HCT116 (cell line): ENCODE measurements at regions not wholly inside any gene's neighbourhood (a gene's known extent, or its start where the extent isn't known, plus 50 kb on each side); places are given as distances from the start of the nearest gene placed in this dataset.

Experiments used
- ATAC-seq: fragments of 200-7000 bp; cut with Tn5 transposase; 2 replicates; pipeline ENCODE4 v1.9.1; 2020; ENCODE audit warnings: mild to moderate bottlenecking, moderate library complexity
- BruUV-seq: library from RNA; stranded (reverse); fragments of 400-500 nt; replicated peaks from 2 replicates; lab custom pipeline; 2021; lab: Mats Ljungman, UMichigan
- CTCF ChIA-PET: fragments of 300-600 bp; sonication (Branson Sonifier 250); formaldehyde crosslinking; loops from one replicate; lab custom pipeline; 2021; ENCODE audit warnings: antibody characterized with exemption; lab: Charles Lee
- POLR2A ChIA-PET: fragments of 300-600, 350-600 bp; sonication (Branson Sonifier 250); formaldehyde crosslinking; loops from one replicate; lab custom pipeline; 2021; ENCODE audit warnings: antibody characterized with exemption; lab: Charles Lee
- RAD21 ChIA-PET, 2 experiments: fragments of 300-600 bp; sonication (Branson Sonifier 250); formaldehyde crosslinking; loops; one replicate each; lab custom pipeline; 2023; ENCODE audit warnings: low total read pairs in 2 of 2; ENCODE audit not compliant: uncharacterized antibody in 2 of 2, unreplicated experiment in 2 of 2, low non-redundant PET in 1 of 2; lab: Charles Lee
- DNase-seq: peaks from one replicate; pipeline ENCODE4 v3.0.0-alpha.2; 2010; ENCODE audit warnings: low read depth, low spot score
- H2AFZ ChIP-seq: fragments of 200-600 bp; shearing (Covaris generic), sonication (generic); 2 replicates; pipeline ENCODE4 v1.6.1; 2017; ENCODE audit warnings: low read depth, mixed run types, mixed read lengths, antibody characterized with exemption, low read length; ENCODE audit not compliant: poor library complexity, severe bottlenecking
- H3K27ac ChIP-seq: 2 replicates; pipeline ENCODE4 v1.5.1; 2012; ENCODE audit warnings: low read depth, low read length
- H3K27me3 ChIP-seq: fragments of 200-600 bp; sonication (generic); 2 replicates; pipeline ENCODE4 v1.6.1; 2016; ENCODE audit warnings: mixed run types, low read length, mixed read lengths; ENCODE audit not compliant: insufficient read depth
- H3K36me3 ChIP-seq, 2 experiments: fragments of 200-500 bp in 1 of 2; fragments of 200-600 bp in 1 of 2; sonication (Bioruptor generic) in 1 of 2; sonication (generic) in 1 of 2; 2 replicates each; pipeline versions ENCODE4 v1.5.1 to v1.6.1; 2014 to 2016; ENCODE audit warnings: low read length in 2 of 2, inconsistent platforms in 1 of 2, mixed read lengths in 1 of 2, mixed run types in 1 of 2; ENCODE audit not compliant: insufficient read depth in 2 of 2, control insufficient read depth in 1 of 2
- H3K4me1 ChIP-seq, 2 experiments: fragments of 200-600 bp in 1 of 2; sonication (generic) in 1 of 2; 2 replicates each; pipeline versions ENCODE4 v1.5.1 to v1.6.1; 2012 to 2017; ENCODE audit warnings: low read length in 2 of 2, inconsistent platforms in 1 of 2, mild to moderate bottlenecking in 1 of 2, mixed read lengths in 1 of 2, mixed run types in 1 of 2, moderate library complexity in 1 of 2; ENCODE audit not compliant: insufficient read depth in 2 of 2, control insufficient read depth in 1 of 2
- H3K4me2 ChIP-seq: fragments of 200-600 bp; sonication (generic); 2 replicates; pipeline ENCODE4 v1.6.1; 2017; ENCODE audit warnings: mixed run types, low read length, mixed read lengths
- H3K4me3 ChIP-seq, 2 experiments: fragments of 200-600 bp in 1 of 2; sonication (generic) in 1 of 2; replicated peaks in 1 of 2; 2 replicates each; pipeline ENCODE4 v1.5.1; 2011 to 2016; ENCODE audit warnings: low read length in 2 of 2, control low read depth in 1 of 2, low read depth in 1 of 2, mild to moderate bottlenecking in 1 of 2, mixed read lengths in 1 of 2, mixed run types in 1 of 2
- H3K79me2 ChIP-seq: fragments of 200-600 bp; sonication (generic); 2 replicates; pipeline ENCODE4 v1.6.1; 2017; ENCODE audit warnings: mild to moderate bottlenecking, mixed run types, low read length, moderate library complexity, mixed read lengths; ENCODE audit not compliant: insufficient read depth
- H3K9ac ChIP-seq: fragments of 200-600 bp; sonication (generic); 2 replicates; pipeline ENCODE4 v1.6.1; 2016; ENCODE audit warnings: low read length, mixed read lengths
- H3K9me2 ChIP-seq: fragments of 200-600 bp; sonication (generic), shearing (Covaris generic); 2 replicates; pipeline ENCODE4 v1.6.1; 2017; ENCODE audit warnings: mixed run types, mild to moderate bottlenecking, moderate library complexity; ENCODE audit not compliant: insufficient read depth
- H3K9me3 ChIP-seq, 2 experiments: fragments of 200-500 bp in 1 of 2; fragments of 200-600 bp in 1 of 2; sonication (Bioruptor generic) in 1 of 2; sonication (generic) in 1 of 2; 2 replicates each; pipeline ENCODE4 v1.6.1; 2014 to 2017; ENCODE audit warnings: low read length in 2 of 2, mixed read lengths in 2 of 2, inconsistent platforms in 1 of 2, low read depth in 1 of 2, mild to moderate bottlenecking in 1 of 2, mixed run types in 1 of 2, moderate library complexity in 1 of 2; ENCODE audit not compliant: control insufficient read depth in 1 of 2, insufficient read depth in 1 of 2
- H4K20me1 ChIP-seq: fragments of 200-600 bp; sonication (generic), shearing (Covaris generic); 2 replicates; pipeline ENCODE4 v1.6.1; 2017; ENCODE audit warnings: mixed run types, mild to moderate bottlenecking, moderate library complexity; ENCODE audit not compliant: insufficient read depth
- CBX3 ChIP-seq: IDR thresholded peaks from 2 replicates; pipeline ENCODE4 v1.6.1; 2012; ENCODE audit warnings: low read depth
- CEBPB ChIP-seq: IDR thresholded peaks from 2 replicates; pipeline ENCODE4 v1.6.1; 2012; ENCODE audit warnings: low read depth
- EGR1 ChIP-seq: IDR thresholded peaks from 2 replicates; pipeline ENCODE4 v1.6.1; 2012; ENCODE audit warnings: low read depth
- ELF1 ChIP-seq: IDR thresholded peaks from 2 replicates; pipeline ENCODE4 v1.6.1; 2012; ENCODE audit warnings: low read depth, borderline replicate concordance
- EZH2 ChIP-seq: fragments of 200-600 bp; sonication (generic); IDR thresholded peaks from 2 replicates; pipeline ENCODE4 v1.6.1; 2017; ENCODE audit warnings: antibody characterized with exemption, mixed run types
- EZH2phosphoT487 ChIP-seq: fragments of 200-600 bp; IDR thresholded peaks from 2 replicates; pipeline ENCODE4 v1.6.1; 2018; ENCODE audit warnings: antibody characterized with exemption, borderline replicate concordance
- FOSL1 ChIP-seq: IDR thresholded peaks from 2 replicates; pipeline ENCODE4 v1.6.1; 2012; ENCODE audit warnings: low read depth
- JUND ChIP-seq: IDR thresholded peaks from 2 replicates; pipeline ENCODE4 v1.6.1; 2012
- POLR2A ChIP-seq: IDR thresholded peaks from 2 replicates; pipeline ENCODE4 v1.7.0; 2011; ENCODE audit warnings: borderline replicate concordance; ENCODE audit not compliant: insufficient read depth, insufficient read length; ENCODE audit errors: extremely low read depth
- RAD21 ChIP-seq: IDR thresholded peaks from 2 replicates; pipeline ENCODE4 v1.6.1; 2012; ENCODE audit warnings: low read depth, mild to moderate bottlenecking
- SP1 ChIP-seq: IDR thresholded peaks from 2 replicates; pipeline ENCODE4 v1.6.1; 2012; ENCODE audit warnings: low read depth
- SRF ChIP-seq: IDR thresholded peaks from 2 replicates; pipeline ENCODE4 v1.6.1; 2012; ENCODE audit warnings: low read depth
- TCF7L2 ChIP-seq: IDR thresholded peaks from 2 replicates; pipeline ENCODE4 v1.7.0; 2011; ENCODE audit warnings: borderline replicate concordance, inconsistent platforms; ENCODE audit not compliant: insufficient read depth, insufficient read length; ENCODE audit errors: extremely low read depth
- YY1 ChIP-seq: IDR thresholded peaks from 2 replicates; pipeline ENCODE4 v1.6.1; 2011; ENCODE audit warnings: low read length, low read depth, moderate library complexity, mild to moderate bottlenecking; ENCODE audit not compliant: insufficient replicate concordance; ENCODE audit errors: extremely low read depth
- intact Hi-C: fragments of 100-400 bp; cut with micrococcal nuclease; formaldehyde crosslinking; loops from 2 replicates; pipeline ENCODE4 v1.10.0; 2022
- TF ChIP-seq, protein P1 (sequence below): IDR thresholded peaks from 2 replicates; pipeline ENCODE4 v1.6.1; 2011; ENCODE audit warnings: mild to moderate bottlenecking, low read length, moderate library complexity; ENCODE audit not compliant: insufficient replicate concordance; ENCODE audit errors: extremely low read depth
- TF ChIP-seq, protein P2 (sequence below), 3 experiments: fragments of 200-600 bp in 1 of 3; sonication (generic) in 1 of 3; IDR thresholded peaks in 2 of 3; conservative IDR thresholded peaks in 1 of 3; 2 replicates each; pipeline ENCODE4 v1.5.1; 2012 to 2017; ENCODE audit warnings: low read depth in 2 of 3, low read length in 2 of 3, antibody characterized with exemption in 1 of 3, borderline replicate concordance in 1 of 3, control low read depth in 1 of 3, mild to moderate bottlenecking in 1 of 3, mixed read lengths in 1 of 3, mixed run types in 1 of 3, moderate library complexity in 1 of 3; ENCODE audit not compliant: insufficient read depth in 1 of 3
- TF ChIP-seq, protein P3 (sequence below): IDR thresholded peaks from 2 replicates; pipeline ENCODE4 v1.6.1; 2012
- TF ChIP-seq, protein P4 (sequence below): IDR thresholded peaks from 2 replicates; pipeline ENCODE4 v1.6.1; 2012; ENCODE audit warnings: low read depth

DNA sequence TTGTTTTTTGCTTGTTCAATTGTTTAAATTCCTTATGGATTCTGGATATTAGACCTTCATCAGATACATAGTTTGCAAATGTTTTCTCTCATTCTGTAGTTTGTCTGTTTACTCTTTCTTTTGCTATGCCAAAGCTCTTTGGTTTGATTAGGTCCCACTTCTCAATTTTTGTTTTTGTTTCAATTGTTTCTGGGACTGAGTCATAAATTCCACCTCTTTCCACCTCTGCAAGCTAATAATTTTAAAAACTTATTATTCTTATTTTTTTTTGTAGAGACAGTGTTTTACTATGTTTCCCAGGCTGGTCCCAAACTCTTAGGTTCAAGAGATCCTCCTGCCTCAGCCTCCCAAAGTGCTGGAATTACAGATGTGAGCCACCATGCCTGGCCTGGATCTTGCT, 226.8 kb upstream of the GPRIN3 start:
- intact Hi-C loops: no loop called here
- TF ChIP-seq EGR1 (no peak), ELF1 (no peak), RAD21 (no peak), POLR2A (no peak), EZH2phosphoT487 (no peak), YY1 (no peak), CBX3 (no peak), EZH2 (no peak), TCF7L2 (no peak), SP1 (no peak), CEBPB (no peak), SRF (no peak), JUND (no peak), FOSL1 (no peak)
- TF ChIP-seq, protein P1, sequence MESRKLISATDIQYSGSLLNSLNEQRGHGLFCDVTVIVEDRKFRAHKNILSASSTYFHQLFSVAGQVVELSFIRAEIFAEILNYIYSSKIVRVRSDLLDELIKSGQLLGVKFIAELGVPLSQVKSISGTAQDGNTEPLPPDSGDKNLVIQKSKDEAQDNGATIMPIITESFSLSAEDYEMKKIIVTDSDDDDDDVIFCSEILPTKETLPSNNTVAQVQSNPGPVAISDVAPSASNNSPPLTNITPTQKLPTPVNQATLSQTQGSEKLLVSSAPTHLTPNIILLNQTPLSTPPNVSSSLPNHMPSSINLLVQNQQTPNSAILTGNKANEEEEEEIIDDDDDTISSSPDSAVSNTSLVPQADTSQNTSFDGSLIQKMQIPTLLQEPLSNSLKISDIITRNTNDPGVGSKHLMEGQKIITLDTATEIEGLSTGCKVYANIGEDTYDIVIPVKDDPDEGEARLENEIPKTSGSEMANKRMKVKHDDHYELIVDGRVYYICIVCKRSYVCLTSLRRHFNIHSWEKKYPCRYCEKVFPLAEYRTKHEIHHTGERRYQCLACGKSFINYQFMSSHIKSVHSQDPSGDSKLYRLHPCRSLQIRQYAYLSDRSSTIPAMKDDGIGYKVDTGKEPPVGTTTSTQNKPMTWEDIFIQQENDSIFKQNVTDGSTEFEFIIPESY: no peak
- TF ChIP-seq, protein P2, sequence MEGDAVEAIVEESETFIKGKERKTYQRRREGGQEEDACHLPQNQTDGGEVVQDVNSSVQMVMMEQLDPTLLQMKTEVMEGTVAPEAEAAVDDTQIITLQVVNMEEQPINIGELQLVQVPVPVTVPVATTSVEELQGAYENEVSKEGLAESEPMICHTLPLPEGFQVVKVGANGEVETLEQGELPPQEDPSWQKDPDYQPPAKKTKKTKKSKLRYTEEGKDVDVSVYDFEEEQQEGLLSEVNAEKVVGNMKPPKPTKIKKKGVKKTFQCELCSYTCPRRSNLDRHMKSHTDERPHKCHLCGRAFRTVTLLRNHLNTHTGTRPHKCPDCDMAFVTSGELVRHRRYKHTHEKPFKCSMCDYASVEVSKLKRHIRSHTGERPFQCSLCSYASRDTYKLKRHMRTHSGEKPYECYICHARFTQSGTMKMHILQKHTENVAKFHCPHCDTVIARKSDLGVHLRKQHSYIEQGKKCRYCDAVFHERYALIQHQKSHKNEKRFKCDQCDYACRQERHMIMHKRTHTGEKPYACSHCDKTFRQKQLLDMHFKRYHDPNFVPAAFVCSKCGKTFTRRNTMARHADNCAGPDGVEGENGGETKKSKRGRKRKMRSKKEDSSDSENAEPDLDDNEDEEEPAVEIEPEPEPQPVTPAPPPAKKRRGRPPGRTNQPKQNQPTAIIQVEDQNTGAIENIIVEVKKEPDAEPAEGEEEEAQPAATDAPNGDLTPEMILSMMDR (IDR thresholded peaks at IDR 0.05 in 2 of 3, conservative IDR thresholded peaks at IDR 0.05 in 1 of 3; ENCODE audit: borderline replicate concordance in 1 of 3, insufficient read depth in 1 of 3, low read depth in 2 of 3, low read length in 2 of 3): no peak
- TF ChIP-seq, protein P3, sequence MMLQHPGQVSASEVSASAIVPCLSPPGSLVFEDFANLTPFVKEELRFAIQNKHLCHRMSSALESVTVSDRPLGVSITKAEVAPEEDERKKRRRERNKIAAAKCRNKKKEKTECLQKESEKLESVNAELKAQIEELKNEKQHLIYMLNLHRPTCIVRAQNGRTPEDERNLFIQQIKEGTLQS: no peak
- TF ChIP-seq, protein P4, sequence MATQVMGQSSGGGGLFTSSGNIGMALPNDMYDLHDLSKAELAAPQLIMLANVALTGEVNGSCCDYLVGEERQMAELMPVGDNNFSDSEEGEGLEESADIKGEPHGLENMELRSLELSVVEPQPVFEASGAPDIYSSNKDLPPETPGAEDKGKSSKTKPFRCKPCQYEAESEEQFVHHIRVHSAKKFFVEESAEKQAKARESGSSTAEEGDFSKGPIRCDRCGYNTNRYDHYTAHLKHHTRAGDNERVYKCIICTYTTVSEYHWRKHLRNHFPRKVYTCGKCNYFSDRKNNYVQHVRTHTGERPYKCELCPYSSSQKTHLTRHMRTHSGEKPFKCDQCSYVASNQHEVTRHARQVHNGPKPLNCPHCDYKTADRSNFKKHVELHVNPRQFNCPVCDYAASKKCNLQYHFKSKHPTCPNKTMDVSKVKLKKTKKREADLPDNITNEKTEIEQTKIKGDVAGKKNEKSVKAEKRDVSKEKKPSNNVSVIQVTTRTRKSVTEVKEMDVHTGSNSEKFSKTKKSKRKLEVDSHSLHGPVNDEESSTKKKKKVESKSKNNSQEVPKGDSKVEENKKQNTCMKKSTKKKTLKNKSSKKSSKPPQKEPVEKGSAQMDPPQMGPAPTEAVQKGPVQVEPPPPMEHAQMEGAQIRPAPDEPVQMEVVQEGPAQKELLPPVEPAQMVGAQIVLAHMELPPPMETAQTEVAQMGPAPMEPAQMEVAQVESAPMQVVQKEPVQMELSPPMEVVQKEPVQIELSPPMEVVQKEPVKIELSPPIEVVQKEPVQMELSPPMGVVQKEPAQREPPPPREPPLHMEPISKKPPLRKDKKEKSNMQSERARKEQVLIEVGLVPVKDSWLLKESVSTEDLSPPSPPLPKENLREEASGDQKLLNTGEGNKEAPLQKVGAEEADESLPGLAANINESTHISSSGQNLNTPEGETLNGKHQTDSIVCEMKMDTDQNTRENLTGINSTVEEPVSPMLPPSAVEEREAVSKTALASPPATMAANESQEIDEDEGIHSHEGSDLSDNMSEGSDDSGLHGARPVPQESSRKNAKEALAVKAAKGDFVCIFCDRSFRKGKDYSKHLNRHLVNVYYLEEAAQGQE: no peak
- TF ChIP-seq, all 23 proteins: peak for 0
- ATAC-seq (no peak), DNase-seq (no peak)
- no peak overlapping the region for H3K4me2 ChIP-seq
- H3K36me3 ChIP-seq: no peaks in the 10 kb centered on the region
- H2AFZ ChIP-seq: no peak overlapping the region
- H3K4me1 ChIP-seq: no peaks in the 10 kb centered on the region
- H3K9me3 ChIP-seq: no peaks in the 10 kb centered on the region
- H3K9ac ChIP-seq: no peak overlapping the region
- ChIA-PET RAD21 (no interaction called here), CTCF (no interaction called here), POLR2A (no interaction called here)
- H4K20me1 ChIP-seq: no peaks in the 10 kb centered on the region
- no peak overlapping the region for H3K27ac ChIP-seq
- H3K79me2 ChIP-seq: no peaks in the 10 kb centered on the region
- no peaks in the 10 kb centered on the region for H3K27me3 ChIP-seq
- no peak overlapping the region for H3K4me3 ChIP-seq
- no TSS peak for BruUV-seq
- no peaks in the 10 kb centered on the region for H3K9me2 ChIP-seq
